HCT116 (cell line): ENCODE measurements at regions not wholly inside any gene's neighbourhood (a gene's known extent, or its start where the extent isn't known, plus 50 kb on each side); places are given as distances from the start of the nearest gene placed in this dataset.

Experiments
- ATAC-seq: fragments of 200-7000 bp; cut with Tn5 transposase; 2 replicates; pipeline ENCODE4 v1.9.1; 2020; ENCODE audit warnings: mild to moderate bottlenecking, moderate library complexity
- BruUV-seq: library from RNA; stranded (reverse); fragments of 400-500 nt; replicated peaks from 2 replicates; lab custom pipeline; 2021; lab: Mats Ljungman, UMichigan
- CTCF ChIA-PET: fragments of 300-600 bp; sonication (Branson Sonifier 250); formaldehyde crosslinking; loops from one replicate; lab custom pipeline; 2021; ENCODE audit warnings: antibody characterized with exemption; lab: Charles Lee
- POLR2A ChIA-PET: fragments of 300-600, 350-600 bp; sonication (Branson Sonifier 250); formaldehyde crosslinking; loops from one replicate; lab custom pipeline; 2021; ENCODE audit warnings: antibody characterized with exemption; lab: Charles Lee
- RAD21 ChIA-PET, 2 experiments: fragments of 300-600 bp; sonication (Branson Sonifier 250); formaldehyde crosslinking; loops; one replicate each; lab custom pipeline; 2023; ENCODE audit warnings: low total read pairs in 2 of 2; ENCODE audit not compliant: uncharacterized antibody in 2 of 2, unreplicated experiment in 2 of 2, low non-redundant PET in 1 of 2; lab: Charles Lee
- DNase-seq: peaks from one replicate; pipeline ENCODE4 v3.0.0-alpha.2; 2010; ENCODE audit warnings: low read depth, low spot score
- H2AFZ ChIP-seq: fragments of 200-600 bp; shearing (Covaris generic), sonication (generic); 2 replicates; pipeline ENCODE4 v1.6.1; 2017; ENCODE audit warnings: low read depth, mixed run types, mixed read lengths, antibody characterized with exemption, low read length; ENCODE audit not compliant: poor library complexity, severe bottlenecking
- H3K27ac ChIP-seq: 2 replicates; pipeline ENCODE4 v1.5.1; 2012; ENCODE audit warnings: low read depth, low read length
- H3K27me3 ChIP-seq: fragments of 200-600 bp; sonication (generic); 2 replicates; pipeline ENCODE4 v1.6.1; 2016; ENCODE audit warnings: mixed run types, low read length, mixed read lengths; ENCODE audit not compliant: insufficient read depth
- H3K36me3 ChIP-seq, 2 experiments: fragments of 200-500 bp in 1 of 2; fragments of 200-600 bp in 1 of 2; sonication (Bioruptor generic) in 1 of 2; sonication (generic) in 1 of 2; 2 replicates each; pipeline versions ENCODE4 v1.5.1 to v1.6.1; 2014 to 2016; ENCODE audit warnings: low read length in 2 of 2, inconsistent platforms in 1 of 2, mixed read lengths in 1 of 2, mixed run types in 1 of 2; ENCODE audit not compliant: insufficient read depth in 2 of 2, control insufficient read depth in 1 of 2
- H3K4me1 ChIP-seq, 2 experiments: fragments of 200-600 bp in 1 of 2; sonication (generic) in 1 of 2; 2 replicates each; pipeline versions ENCODE4 v1.5.1 to v1.6.1; 2012 to 2017; ENCODE audit warnings: low read length in 2 of 2, inconsistent platforms in 1 of 2, mild to moderate bottlenecking in 1 of 2, mixed read lengths in 1 of 2, mixed run types in 1 of 2, moderate library complexity in 1 of 2; ENCODE audit not compliant: insufficient read depth in 2 of 2, control insufficient read depth in 1 of 2
- H3K4me2 ChIP-seq: fragments of 200-600 bp; sonication (generic); 2 replicates; pipeline ENCODE4 v1.6.1; 2017; ENCODE audit warnings: mixed run types, low read length, mixed read lengths
- H3K4me3 ChIP-seq, 2 experiments: fragments of 200-600 bp in 1 of 2; sonication (generic) in 1 of 2; replicated peaks in 1 of 2; 2 replicates each; pipeline ENCODE4 v1.5.1; 2011 to 2016; ENCODE audit warnings: low read length in 2 of 2, control low read depth in 1 of 2, low read depth in 1 of 2, mild to moderate bottlenecking in 1 of 2, mixed read lengths in 1 of 2, mixed run types in 1 of 2
- H3K79me2 ChIP-seq: fragments of 200-600 bp; sonication (generic); 2 replicates; pipeline ENCODE4 v1.6.1; 2017; ENCODE audit warnings: mild to moderate bottlenecking, mixed run types, low read length, moderate library complexity, mixed read lengths; ENCODE audit not compliant: insufficient read depth
- H3K9ac ChIP-seq: fragments of 200-600 bp; sonication (generic); 2 replicates; pipeline ENCODE4 v1.6.1; 2016; ENCODE audit warnings: low read length, mixed read lengths
- H3K9me2 ChIP-seq: fragments of 200-600 bp; sonication (generic), shearing (Covaris generic); 2 replicates; pipeline ENCODE4 v1.6.1; 2017; ENCODE audit warnings: mixed run types, mild to moderate bottlenecking, moderate library complexity; ENCODE audit not compliant: insufficient read depth
- H3K9me3 ChIP-seq, 2 experiments: fragments of 200-500 bp in 1 of 2; fragments of 200-600 bp in 1 of 2; sonication (Bioruptor generic) in 1 of 2; sonication (generic) in 1 of 2; 2 replicates each; pipeline ENCODE4 v1.6.1; 2014 to 2017; ENCODE audit warnings: low read length in 2 of 2, mixed read lengths in 2 of 2, inconsistent platforms in 1 of 2, low read depth in 1 of 2, mild to moderate bottlenecking in 1 of 2, mixed run types in 1 of 2, moderate library complexity in 1 of 2; ENCODE audit not compliant: control insufficient read depth in 1 of 2, insufficient read depth in 1 of 2
- H4K20me1 ChIP-seq: fragments of 200-600 bp; sonication (generic), shearing (Covaris generic); 2 replicates; pipeline ENCODE4 v1.6.1; 2017; ENCODE audit warnings: mixed run types, mild to moderate bottlenecking, moderate library complexity; ENCODE audit not compliant: insufficient read depth
- CBX3 ChIP-seq: IDR thresholded peaks from 2 replicates; pipeline ENCODE4 v1.6.1; 2012; ENCODE audit warnings: low read depth
- CEBPB ChIP-seq: IDR thresholded peaks from 2 replicates; pipeline ENCODE4 v1.6.1; 2012; ENCODE audit warnings: low read depth
- EGR1 ChIP-seq: IDR thresholded peaks from 2 replicates; pipeline ENCODE4 v1.6.1; 2012; ENCODE audit warnings: low read depth
- ELF1 ChIP-seq: IDR thresholded peaks from 2 replicates; pipeline ENCODE4 v1.6.1; 2012; ENCODE audit warnings: low read depth, borderline replicate concordance
- EZH2 ChIP-seq: fragments of 200-600 bp; sonication (generic); IDR thresholded peaks from 2 replicates; pipeline ENCODE4 v1.6.1; 2017; ENCODE audit warnings: antibody characterized with exemption, mixed run types
- EZH2phosphoT487 ChIP-seq: fragments of 200-600 bp; IDR thresholded peaks from 2 replicates; pipeline ENCODE4 v1.6.1; 2018; ENCODE audit warnings: antibody characterized with exemption, borderline replicate concordance
- RAD21 ChIP-seq: IDR thresholded peaks from 2 replicates; pipeline ENCODE4 v1.6.1; 2012; ENCODE audit warnings: low read depth, mild to moderate bottlenecking
- SP1 ChIP-seq: IDR thresholded peaks from 2 replicates; pipeline ENCODE4 v1.6.1; 2012; ENCODE audit warnings: low read depth
- TCF7L2 ChIP-seq: IDR thresholded peaks from 2 replicates; pipeline ENCODE4 v1.7.0; 2011; ENCODE audit warnings: borderline replicate concordance, inconsistent platforms; ENCODE audit not compliant: insufficient read depth, insufficient read length; ENCODE audit errors: extremely low read depth
- YY1 ChIP-seq: IDR thresholded peaks from 2 replicates; pipeline ENCODE4 v1.6.1; 2011; ENCODE audit warnings: low read length, low read depth, moderate library complexity, mild to moderate bottlenecking; ENCODE audit not compliant: insufficient replicate concordance; ENCODE audit errors: extremely low read depth
- ZFX ChIP-seq: fragments of 450-650 bp; IDR thresholded peaks from 2 replicates; pipeline ENCODE4 v1.6.1; 2017
- ZNF274 ChIP-seq: fragments of 200-500 bp; sonication (Bioruptor generic); IDR thresholded peaks from 2 replicates; pipeline ENCODE4 v1.6.1; 2014; ENCODE audit warnings: mild to moderate bottlenecking, low read depth, low read length, inconsistent platforms
- intact Hi-C: fragments of 100-400 bp; cut with micrococcal nuclease; formaldehyde crosslinking; loops from 2 replicates; pipeline ENCODE4 v1.10.0; 2022
- TF ChIP-seq, protein P1 (sequence below): IDR thresholded peaks from 2 replicates; pipeline ENCODE4 v1.6.1; 2012; ENCODE audit warnings: low read depth
- TF ChIP-seq, protein P2 (sequence below), 3 experiments: fragments of 200-600 bp in 1 of 3; sonication (generic) in 1 of 3; IDR thresholded peaks in 2 of 3; conservative IDR thresholded peaks in 1 of 3; 2 replicates each; pipeline ENCODE4 v1.5.1; 2012 to 2017; ENCODE audit warnings: low read depth in 2 of 3, low read length in 2 of 3, antibody characterized with exemption in 1 of 3, borderline replicate concordance in 1 of 3, control low read depth in 1 of 3, mild to moderate bottlenecking in 1 of 3, mixed read lengths in 1 of 3, mixed run types in 1 of 3, moderate library complexity in 1 of 3; ENCODE audit not compliant: insufficient read depth in 1 of 3

DNA sequence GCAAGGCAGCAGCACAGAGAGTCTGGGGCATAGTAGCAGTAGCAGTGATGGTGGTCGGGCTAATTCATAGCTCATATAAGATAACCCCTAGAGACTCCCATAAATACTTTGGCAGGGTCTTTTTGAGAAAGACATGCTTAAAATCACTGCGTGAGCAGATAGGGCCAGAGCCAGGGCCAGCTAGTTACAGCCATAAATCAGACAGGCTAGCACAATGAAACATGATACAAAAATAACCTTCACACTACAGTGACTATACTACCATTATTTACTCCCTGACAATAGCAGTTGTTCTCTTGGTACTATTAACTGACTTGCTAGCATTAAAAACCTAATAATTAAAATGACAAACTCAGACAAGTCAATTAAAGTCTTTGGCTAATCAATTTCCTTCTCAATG, 295.9 kb downstream of the SMARCA1 start (continued):
- no peak for TF ChIP-seq TCF7L2
- TF ChIP-seq ELF1, result no peak

DNA sequence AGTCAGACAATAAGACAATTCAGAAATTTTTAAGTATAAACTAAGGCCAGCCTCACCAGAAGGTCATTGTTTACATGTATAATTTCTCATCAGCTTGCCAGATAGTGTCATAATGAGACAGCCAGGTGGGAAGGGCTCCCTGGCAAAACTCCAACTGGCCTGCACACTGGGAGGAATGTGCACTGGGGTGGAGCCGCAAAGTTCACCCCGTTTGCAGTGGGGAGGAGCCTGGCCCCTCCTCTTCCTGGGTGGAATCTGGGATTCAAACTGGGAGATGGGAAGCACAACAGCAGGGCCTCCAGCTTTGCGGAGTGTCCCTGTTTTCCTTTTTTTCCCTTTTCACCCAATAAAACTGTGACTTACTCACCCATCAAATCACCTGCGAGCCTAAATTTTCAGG, 329.9 kb downstream of the SMARCA1 start:
- POLR2A ChIA-PET, result no interaction called here
- no peak for TF ChIP-seq ELF1
- no peak for TF ChIP-seq TCF7L2
- no peak for TF ChIP-seq YY1
- TF ChIP-seq CBX3, result no peak
- TF ChIP-seq EZH2phosphoT487, result no peak
- no peaks in the 10 kb centered on the region for H3K79me2 ChIP-seq
- no peak for ATAC-seq
- H3K27me3 ChIP-seq, result no peaks in the 10 kb centered on the region
- intact Hi-C loops, result no loop called here
- H3K27ac ChIP-seq, result no peak overlapping the region
- no peak overlapping the region for H2AFZ ChIP-seq
- H3K9ac ChIP-seq, result no peak overlapping the region
- RAD21 ChIA-PET, result no interaction called here
- no peak overlapping the region for H3K4me2 ChIP-seq
- no peaks in the 10 kb centered on the region for H4K20me1 ChIP-seq
- BruUV-seq, result no TSS peak
- DNase-seq, result no peak
- no peaks in the 10 kb centered on the region for H3K4me1 ChIP-seq
- H3K9me3 ChIP-seq, result no peaks in the 10 kb centered on the region
- no peaks in the 10 kb centered on the region for H3K9me2 ChIP-seq
- CTCF ChIA-PET, result no interaction called here
- no peaks in the 10 kb centered on the region for H3K36me3 ChIP-seq
- H3K4me3 ChIP-seq, result no peak overlapping the region

DNA sequence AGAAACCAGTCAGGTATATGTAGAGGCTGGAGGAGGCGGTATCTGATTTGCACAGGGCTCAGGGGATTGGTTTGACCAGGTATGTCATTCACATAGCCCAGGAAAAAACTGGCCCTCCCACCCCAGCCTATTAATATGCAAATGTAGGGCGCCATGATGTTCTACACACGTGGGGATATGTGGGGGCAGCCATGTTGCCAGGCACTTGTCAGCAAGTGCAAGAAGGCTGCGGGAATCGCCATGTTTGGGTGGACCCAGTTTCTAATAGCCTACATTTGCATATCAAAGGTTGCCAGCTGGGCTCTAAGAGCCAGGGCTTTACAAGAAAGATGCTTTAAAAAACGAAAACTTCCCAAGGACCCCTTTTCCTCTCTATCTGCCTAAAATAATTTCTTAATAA, 335.1 kb downstream of the SMARCA1 start:
- ChIA-PET POLR2A (no interaction called here), CTCF (no interaction called here), RAD21 (no interaction called here)
- ATAC-seq (no peak), DNase-seq (no peak)
- intact Hi-C loops, result no loop called here
- Histone ChIP-seq H3K27ac (no peak overlapping the region), H3K9ac (no peak overlapping the region), H3K4me2 (no peak overlapping the region), H3K4me1 (no peaks in the 10 kb centered on the region), H2AFZ (no peak overlapping the region), H3K4me3 (no peak overlapping the region), H3K36me3 (no peaks in the 10 kb centered on the region), H4K20me1 (no peaks in the 10 kb centered on the region), H3K9me3 (no peaks in the 10 kb centered on the region), H3K27me3 (no peaks in the 10 kb centered on the region), H3K9me2 (no peaks in the 10 kb centered on the region), H3K79me2 (no peaks in the 10 kb centered on the region)
- BruUV-seq, result no TSS peak
- TF ChIP-seq CEBPB (no peak), EGR1 (no peak), ZNF274 (no peak), EZH2 (no peak), ZFX (no peak), SP1 (no peak), ELF1 (no peak), RAD21 (no peak), YY1 (no peak), CBX3 (no peak)
- TF ChIP-seq, protein P1, sequence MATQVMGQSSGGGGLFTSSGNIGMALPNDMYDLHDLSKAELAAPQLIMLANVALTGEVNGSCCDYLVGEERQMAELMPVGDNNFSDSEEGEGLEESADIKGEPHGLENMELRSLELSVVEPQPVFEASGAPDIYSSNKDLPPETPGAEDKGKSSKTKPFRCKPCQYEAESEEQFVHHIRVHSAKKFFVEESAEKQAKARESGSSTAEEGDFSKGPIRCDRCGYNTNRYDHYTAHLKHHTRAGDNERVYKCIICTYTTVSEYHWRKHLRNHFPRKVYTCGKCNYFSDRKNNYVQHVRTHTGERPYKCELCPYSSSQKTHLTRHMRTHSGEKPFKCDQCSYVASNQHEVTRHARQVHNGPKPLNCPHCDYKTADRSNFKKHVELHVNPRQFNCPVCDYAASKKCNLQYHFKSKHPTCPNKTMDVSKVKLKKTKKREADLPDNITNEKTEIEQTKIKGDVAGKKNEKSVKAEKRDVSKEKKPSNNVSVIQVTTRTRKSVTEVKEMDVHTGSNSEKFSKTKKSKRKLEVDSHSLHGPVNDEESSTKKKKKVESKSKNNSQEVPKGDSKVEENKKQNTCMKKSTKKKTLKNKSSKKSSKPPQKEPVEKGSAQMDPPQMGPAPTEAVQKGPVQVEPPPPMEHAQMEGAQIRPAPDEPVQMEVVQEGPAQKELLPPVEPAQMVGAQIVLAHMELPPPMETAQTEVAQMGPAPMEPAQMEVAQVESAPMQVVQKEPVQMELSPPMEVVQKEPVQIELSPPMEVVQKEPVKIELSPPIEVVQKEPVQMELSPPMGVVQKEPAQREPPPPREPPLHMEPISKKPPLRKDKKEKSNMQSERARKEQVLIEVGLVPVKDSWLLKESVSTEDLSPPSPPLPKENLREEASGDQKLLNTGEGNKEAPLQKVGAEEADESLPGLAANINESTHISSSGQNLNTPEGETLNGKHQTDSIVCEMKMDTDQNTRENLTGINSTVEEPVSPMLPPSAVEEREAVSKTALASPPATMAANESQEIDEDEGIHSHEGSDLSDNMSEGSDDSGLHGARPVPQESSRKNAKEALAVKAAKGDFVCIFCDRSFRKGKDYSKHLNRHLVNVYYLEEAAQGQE, result no peak
- TF ChIP-seq, protein P2, sequence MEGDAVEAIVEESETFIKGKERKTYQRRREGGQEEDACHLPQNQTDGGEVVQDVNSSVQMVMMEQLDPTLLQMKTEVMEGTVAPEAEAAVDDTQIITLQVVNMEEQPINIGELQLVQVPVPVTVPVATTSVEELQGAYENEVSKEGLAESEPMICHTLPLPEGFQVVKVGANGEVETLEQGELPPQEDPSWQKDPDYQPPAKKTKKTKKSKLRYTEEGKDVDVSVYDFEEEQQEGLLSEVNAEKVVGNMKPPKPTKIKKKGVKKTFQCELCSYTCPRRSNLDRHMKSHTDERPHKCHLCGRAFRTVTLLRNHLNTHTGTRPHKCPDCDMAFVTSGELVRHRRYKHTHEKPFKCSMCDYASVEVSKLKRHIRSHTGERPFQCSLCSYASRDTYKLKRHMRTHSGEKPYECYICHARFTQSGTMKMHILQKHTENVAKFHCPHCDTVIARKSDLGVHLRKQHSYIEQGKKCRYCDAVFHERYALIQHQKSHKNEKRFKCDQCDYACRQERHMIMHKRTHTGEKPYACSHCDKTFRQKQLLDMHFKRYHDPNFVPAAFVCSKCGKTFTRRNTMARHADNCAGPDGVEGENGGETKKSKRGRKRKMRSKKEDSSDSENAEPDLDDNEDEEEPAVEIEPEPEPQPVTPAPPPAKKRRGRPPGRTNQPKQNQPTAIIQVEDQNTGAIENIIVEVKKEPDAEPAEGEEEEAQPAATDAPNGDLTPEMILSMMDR (IDR thresholded peaks at IDR 0.05 in 2 of 3, conservative IDR thresholded peaks at IDR 0.05 in 1 of 3; ENCODE audit: borderline replicate concordance in 1 of 3, insufficient read depth in 1 of 3, low read depth in 2 of 3, low read length in 2 of 3), result no peak
